ENCODE measurements at regions not wholly inside any gene's neighbourhood (a gene's known extent, or its start where the extent isn't known, plus 50 kb on each side); places are given as distances from the start of the nearest gene placed in this dataset.

- no peak overlapping the region for H3K9ac ChIP-seq
- no peaks in the 10 kb centered on the region for H3K27me3 ChIP-seq
- no peaks in the 10 kb centered on the region for H3K36me3 ChIP-seq
- peaks cover 53% of the 10 kb centered on the region for H3K4me1 ChIP-seq
- H3K9me3 ChIP-seq: peaks cover 8% of the 10 kb centered on the region; the same call in 1 of the 2 replicates
- no peaks in the 10 kb centered on the region for H4K20me1 ChIP-seq
- no peak overlapping the region for H3K4me3 ChIP-seq
- H3K27ac ChIP-seq: no peak overlapping the region
- TF ChIP-seq Cebpa-rat (IDR thresholded peaks at IDR 0.05): no peak
- H3K4me2 ChIP-seq: no peak overlapping the region
Observed at GRCh38 chr2:6793913-6794312, 71.8 kb downstream of the CMPK2 start.

GRCh38 chr2:6794448-6794847, 71.3 kb downstream of the CMPK2 start:
- Histone ChIP-seq H3K9ac (no peak overlapping the region), H4K20me1 (no peaks in the 10 kb centered on the region)
- TF ChIP-seq Cebpa-rat (IDR thresholded peaks at IDR 0.05): no peak

More at GRCh38 chr2:6794448-6794847, 71.3 kb downstream of the CMPK2 start:
- Histone ChIP-seq H3K4me2 (peak overlapping the region; percentile 84; the same call in 1 of the 2 replicates), H3K4me3 (no peak overlapping the region), H3K4me1 (peaks cover 55% of the 10 kb centered on the region), H3K27me3 (no peaks in the 10 kb centered on the region), H3K36me3 (no peaks in the 10 kb centered on the region), H3K9me3 (peaks cover 8% of the 10 kb centered on the region; the same call in 1 of the 2 replicates), H3K27ac (no peak overlapping the region)

Measured in BLaER1 (cell line).